Right kidney (tissue), 1 donor: ENCODE measurements at regions not wholly inside any gene's neighbourhood (a gene's known extent, or its start where the extent isn't known, plus 50 kb on each side); places are given as distances from the start of the nearest gene placed in this dataset.
"Not testable (repeated sequence)": the region's sequence is repeated elsewhere in the genome, so short reads cannot be mapped to it uniquely, and the experiment has no call there.

Source experiments
- DNase-seq: peaks from one replicate; pipeline ENCODE4 v3.0.0-alpha.2; 2016

DNA sequence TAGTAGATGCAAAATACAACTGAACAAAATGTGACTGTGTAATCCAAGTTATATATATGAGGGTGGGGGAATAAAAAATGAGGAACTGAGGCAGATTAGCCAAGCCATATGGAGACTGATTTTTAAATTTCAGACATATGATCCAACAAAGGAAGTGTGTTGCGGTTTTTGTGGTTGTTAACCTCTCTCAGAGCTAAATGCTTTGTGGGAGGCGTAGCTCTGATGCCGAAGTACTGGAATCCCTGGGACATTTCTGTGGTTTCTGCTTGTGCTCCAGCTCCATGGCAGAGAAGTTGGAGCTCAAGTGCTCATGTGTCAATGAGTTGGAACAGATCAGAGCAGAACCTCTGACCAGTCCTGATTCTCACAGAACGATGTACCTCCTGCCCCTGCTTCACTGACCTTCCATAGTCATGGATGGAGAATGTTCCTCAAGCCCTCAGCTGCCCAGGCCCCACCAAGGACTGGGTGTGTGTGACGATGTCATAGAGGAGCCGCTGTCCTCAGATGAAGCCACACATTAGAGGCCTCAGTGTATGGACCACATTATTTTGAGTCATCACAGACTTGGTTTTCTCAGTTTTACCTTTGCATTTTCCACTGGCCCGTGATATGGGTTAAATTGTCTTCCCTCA lies 107.6 kb downstream of the SOX1 start:
- no peak for DNase-seq

DNA sequence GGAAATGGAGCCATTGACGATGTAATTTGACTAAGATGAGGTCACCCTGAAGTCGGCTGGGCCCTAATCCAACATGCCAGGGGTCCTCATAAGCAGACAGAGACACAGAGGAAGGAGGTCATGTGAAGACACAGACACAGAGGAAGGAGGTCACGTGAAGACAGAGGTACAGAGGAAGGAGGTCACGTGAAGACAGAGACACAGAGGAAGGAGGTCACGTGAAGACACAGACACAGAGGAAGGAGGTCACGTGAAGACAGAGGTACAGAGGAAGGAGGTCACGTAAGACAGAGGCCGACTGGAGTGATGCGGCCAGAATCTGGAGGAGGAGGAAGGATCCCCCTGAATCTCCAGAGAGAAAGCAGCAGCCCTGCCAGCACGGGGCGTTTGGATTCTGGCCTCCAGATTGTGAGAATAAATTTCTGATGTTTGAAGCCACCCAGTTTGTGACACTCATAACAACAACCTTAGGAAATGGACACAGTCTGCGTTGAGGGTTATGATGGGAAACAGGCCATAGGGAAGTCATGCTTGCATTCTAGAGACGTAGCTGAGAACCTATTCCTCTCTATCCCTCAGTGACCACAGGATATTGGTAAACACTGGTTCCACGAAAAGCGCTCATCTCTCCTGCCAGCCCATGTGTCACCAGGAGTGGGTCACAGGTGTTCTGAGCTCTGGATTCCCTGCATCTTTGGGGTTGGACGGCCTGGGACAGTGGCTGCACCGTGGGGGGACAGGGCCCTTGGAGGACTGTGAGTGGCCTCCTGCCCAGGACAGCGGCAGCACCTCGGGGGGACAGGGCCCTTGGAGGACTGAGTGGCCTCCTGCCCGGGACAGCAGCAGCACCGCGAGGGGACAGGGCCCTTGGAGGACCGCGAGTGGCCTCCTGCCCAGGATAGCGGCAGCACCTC lies 108.5 kb downstream of the SOX1 start:
- DNase-seq = no peak

DNA sequence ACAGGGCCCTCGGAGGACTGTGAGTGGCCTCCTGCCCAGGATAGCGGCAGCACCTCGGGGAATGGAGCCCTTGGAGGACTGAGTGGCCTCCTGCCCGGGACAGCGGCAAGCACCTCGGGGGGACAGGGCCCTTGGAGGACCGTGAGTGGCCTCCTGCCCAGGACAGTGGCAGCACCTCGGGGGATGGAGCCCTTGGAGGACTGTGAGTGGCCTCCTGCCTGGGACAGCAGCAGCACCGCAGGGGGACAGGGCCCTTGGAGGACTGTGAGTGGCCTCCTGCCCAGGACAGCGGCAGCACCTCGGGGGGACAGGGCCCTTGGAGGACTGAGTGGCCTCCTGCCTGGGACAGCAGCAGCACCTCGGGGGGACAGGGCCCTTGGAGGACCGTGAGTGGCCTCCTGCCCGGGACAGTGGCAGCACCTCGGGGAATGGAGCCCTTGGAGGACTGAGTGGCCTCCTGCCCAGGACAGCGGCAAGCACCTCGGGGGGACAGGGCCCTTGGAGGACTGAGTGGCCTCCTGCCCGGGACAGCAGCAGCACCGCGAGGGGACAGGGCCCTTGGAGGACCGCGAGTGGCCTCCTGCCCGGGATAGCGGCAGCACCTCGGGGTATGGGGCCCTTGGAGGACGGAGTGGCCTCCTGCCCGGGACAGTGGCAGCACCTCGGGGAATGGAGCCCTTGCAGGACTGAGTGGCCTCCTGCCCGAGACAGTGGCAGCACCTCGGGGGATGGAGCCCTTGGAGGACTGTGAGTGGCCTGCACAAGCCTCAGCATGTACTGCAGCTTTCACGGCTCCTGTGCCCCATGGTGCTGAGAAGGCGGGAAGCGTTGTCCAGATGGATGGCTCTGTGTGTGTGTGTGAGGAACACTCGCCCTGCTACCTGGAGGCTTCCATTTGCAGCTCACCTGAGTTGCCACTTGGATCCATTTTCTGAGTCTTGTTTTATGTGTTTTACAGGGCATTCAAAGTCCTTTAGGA lies 109.5 kb downstream of the SOX1 start:
- DNase-seq = not testable (repeated sequence)

DNA sequence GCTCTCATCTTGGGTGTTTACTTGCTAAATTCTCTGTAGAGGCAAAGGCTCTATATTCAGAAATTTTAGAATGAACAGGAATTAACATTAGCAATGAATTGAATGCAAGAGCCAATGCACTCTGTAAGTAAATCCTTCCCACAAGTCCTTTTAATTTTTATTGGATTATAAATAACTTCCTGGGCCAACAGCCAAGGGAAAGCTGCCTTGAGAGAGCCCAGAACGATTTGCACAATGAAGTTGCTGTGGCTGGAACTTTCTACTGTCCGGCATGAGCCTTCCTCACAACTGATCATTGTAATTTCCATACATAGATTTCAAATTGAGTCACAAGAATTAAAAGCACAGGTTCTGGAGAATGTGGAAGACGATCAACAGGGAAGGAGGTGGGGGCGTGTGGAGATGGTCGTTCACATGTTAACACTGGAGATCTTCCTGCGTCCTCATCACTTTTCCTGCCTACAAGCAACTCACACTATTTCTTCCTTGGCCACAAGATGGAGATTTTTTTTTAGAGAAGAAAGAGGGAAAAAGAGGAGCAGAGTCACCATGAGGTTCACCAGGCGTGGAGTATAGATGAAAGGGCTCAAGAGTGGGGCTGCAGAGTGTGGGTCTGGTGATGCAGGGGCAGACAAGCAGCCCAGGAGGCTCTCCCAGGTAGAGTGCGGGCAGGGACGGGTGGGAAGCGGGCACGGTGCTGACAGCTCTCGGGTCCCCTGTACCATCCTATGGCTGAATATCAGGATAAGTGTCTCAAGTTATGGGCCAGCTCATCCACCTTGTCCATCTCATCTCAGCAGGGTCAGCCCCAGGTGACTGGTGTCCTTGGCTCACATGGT lies 110.7 kb downstream of the SOX1 start:
- DNase-seq = no peak

DNA sequence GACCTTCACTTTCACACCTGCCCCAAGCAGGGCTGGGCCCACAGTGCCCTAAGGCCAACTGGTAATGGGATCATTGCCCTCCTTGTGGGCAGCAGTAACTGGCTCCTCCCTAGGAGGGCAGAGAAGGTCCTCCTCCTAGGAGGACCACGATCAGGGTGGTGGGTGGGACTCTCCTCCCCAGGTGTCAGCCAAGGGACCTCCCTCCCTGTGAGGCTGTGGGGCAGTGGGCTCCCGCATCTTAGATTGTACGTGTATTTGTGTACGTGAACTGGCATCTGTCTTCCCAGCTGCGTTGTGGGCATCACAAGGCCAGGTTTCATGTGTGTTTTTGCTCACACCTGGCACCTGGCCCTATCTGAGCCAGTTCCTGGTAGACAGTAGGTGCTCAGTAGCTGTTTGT lies 111.8 kb downstream of the SOX1 start:
- DNase-seq = no peak

DNA sequence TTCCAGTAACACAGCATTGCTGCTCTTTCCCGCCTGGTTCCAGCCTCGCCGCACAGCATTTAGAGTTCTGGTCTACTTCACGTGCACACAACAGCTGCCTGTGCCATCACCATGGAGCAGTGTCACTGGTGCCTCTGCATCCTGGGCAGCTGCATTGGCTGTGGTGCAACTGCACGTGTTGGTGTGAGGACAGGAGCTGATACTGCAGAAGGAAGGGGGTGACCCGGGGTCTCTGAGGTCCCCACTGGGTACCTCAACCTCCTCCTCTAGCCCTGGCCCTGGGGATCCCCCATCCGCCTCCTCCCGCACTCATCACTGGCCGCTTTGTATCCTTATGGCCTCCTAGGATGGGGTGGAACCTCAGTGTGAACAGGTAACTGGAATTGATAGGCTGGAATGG lies 112.5 kb downstream of the SOX1 start:
- no peak for DNase-seq

DNA sequence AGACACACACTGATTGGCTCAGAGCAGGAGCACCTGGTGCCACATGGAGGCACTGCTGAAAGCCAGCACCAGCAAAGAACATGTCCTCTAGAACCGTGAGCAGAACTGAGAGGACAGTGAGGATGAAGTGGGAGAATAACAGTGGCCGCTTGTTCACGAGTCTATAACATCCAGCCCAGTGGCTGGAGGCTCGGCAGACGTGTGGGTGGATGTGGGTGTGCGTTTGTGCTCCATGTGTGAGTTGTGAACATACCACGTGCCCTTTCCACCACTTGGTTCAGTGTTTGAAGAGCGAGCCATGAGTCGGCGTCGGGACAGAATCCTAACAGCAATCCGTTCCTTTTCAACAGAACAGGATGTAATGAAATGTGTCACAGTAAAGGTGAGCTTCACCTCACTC lies 113.0 kb downstream of the SOX1 start:
- no peak for DNase-seq

DNA sequence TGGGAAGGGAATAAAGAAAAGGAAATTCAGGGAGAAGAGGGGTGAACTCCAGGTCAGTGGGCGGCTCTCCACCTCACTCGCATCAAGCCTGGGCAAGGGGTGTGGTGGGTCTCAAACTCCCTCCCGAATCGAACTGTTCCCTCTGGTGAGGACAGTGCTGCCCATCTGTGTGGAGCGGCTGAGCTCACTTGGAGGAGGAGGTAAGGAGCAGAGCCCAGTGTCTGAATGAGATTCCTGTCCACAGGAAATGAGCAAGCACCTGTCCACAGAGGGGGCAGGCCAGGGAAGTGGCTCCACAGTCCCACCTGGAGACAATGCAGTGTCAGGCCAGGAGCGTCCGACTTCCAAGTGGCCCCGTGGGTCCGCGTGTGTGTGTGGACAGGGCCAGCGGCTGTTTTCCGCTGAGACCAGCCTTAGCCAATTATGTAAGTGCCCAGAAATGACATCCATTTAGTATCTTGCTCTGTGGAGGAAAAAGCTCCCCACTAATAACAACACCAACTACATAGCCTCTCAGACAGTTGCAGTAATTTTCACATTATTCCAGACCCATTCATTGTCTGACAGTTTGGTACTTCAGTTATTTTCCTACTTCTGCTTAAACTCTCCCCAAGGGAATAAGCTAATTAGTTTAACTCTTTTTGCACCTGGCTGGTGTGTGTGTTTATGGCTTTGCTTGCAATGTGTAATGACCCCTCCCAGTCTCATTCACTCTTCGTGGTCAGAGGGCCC lies 114.6 kb downstream of the SOX1 start:
- DNase-seq = no peak

DNA sequence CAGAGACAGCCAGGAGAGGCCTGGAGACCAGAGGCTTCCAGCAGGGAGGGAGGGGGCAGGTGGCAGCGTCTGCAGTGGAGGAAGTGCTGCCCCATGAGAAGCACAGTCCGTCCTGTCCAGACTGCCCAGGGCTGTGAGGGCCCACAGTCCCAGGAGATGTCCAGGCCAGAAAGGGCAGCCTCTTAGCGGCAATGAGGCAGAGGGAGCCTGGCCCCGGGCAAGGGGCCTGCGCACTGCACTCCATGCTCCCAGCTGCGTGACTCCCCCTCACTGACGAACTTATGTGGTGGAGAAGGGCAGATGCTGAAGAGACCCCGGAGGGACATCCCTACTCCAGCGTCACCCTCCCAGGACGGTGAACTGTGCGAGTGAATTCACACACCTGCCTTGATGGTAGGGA lies 115.3 kb downstream of the SOX1 start:
- no peak for DNase-seq

DNA sequence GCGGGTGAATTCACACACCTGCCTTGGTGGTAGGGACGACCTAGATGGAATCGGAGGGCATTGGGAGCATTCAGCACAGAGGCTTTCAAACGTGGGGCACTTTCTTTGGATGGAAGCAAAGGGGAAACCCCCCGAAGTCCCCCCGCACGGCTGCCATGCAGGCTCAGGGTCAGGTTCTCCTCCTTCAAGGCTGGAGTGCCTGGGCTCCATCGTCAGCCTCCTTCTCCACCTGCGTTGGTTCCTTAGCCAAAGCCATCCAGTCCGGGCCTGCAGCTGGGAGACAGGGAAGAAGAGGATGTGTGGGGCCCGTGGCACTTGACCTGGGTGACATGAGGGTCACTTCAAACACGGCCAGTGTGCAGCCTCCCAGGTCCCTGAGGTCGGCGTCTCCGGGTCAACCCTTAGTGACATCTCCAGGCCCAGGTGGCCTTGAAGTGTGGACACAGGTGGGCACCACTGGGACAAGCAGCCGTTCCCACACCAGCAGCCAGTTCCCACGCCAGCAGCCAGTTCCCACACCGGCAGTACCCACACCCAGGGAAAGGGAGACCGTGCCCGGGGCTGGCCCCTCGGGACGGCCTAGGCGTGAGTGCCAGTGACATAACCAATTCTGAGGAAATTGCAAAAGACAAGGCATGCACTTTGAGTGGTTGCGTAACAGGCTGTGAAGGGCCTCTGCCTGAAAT lies 116.0 kb downstream of the SOX1 start:
- no peak for DNase-seq

DNA sequence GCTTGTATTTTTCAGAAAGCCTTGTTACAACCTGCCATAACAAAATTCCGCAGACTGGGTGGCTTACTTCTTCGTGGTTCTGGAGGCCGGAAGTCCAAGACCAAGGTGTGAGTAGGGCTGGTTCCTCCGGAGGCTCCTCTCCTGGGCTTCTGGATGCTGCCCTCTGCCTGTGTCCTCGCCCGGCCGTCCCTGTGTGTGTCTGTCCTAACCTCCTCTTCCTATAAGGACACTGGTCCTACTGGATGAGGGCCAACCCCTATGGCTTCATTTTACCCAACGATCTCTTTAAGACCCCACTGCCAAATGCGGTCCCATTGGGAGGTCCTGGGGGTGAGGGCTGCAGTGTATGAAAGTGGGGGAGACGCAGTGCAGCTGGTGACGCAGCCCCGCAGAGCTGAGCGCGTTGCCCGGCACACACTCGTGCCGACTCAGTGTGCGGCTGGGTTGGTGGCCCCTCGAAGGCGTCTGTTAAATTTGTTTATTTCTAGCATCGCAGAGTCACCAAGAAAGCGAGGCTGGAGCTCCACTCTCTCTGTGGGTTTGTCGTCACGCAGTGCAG lies 116.7 kb downstream of the SOX1 start:
- no peak for DNase-seq

DNA sequence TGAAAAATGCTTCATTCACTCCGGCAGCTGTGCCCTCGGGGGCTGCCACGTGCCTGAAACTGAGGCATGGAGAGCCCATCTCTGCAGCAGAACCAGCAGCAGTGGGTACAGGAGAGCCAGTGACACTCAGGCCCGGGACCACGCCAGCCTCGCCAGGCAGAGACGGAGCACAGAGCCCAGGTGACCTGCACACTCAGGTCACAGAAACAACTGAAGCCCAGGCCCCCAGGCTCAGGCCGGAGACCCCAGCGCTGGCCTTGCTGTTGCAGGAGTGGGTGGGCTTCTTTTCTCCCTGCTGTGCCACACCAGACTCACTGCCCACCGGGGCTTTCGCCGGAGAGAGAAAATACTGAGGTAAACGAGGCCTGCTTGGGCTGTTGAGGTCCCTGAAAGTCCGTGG lies 117.3 kb downstream of the SOX1 start:
- no peak for DNase-seq

DNA sequence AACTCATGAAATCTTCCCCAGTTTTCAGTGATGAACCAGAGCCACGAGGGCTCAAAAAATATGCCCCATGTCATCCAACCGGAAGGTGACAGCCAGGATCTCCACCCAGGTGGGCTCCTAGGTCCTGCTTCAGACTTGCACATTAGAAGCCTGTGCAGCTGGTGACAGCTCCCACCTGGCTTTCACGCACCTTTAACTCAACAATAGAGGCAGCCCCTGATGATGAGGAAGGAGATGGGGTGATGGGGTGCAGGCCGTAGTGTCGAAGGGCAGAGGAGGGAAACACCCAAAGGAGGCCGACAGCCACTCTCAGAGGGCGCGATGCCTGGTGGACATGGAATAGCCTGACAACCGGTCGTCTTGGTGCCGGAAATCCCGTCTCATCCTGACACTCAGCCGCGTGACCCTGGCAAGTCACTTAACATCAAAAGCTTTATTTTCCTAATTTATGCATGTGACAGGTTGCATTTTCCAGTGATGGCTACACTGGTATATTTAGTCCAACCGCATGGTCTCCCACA lies 118.0 kb downstream of the SOX1 start:
- no peak for DNase-seq

DNA sequence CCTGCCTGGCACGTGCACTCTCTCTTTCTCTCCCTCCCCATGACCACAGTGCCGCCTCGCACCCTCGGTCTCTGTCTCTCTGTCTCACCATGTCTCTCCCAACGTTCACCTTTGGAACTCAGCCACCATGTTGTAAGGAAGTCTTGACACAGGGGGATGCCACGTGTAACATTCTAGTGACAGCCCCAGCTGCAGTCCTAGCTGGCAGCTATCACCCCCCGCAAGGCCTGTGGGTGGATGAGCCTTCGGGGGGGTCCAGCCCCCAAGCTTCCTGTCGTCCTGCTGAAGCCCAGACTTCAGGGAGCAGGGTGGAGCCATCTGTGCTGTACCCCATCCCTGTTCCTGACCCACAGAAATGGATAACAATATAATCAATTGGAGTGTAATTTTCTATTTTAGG lies 118.5 kb downstream of the SOX1 start:
- DNase-seq = no peak

DNA sequence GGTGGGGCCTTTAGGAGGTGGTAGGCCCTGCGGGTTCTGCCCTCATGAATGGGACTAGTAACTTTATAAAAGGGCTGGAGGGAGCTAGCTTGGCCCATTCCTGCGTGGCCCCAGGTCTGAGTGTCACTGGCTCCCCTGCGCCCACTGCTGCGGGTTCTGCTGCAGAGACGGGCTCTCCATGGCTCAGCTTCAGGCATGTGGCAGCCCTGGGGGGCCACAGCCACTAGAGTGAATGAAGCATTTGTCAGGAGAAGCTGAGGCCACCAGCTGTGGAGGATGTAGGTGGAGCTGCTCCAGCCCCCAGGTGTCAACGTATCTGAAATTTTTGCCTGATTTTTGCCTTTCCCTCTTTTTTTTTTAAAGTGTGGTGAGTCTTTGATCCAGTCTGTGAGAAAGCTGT lies 119.1 kb downstream of the SOX1 start:
- DNase-seq = no peak

DNA sequence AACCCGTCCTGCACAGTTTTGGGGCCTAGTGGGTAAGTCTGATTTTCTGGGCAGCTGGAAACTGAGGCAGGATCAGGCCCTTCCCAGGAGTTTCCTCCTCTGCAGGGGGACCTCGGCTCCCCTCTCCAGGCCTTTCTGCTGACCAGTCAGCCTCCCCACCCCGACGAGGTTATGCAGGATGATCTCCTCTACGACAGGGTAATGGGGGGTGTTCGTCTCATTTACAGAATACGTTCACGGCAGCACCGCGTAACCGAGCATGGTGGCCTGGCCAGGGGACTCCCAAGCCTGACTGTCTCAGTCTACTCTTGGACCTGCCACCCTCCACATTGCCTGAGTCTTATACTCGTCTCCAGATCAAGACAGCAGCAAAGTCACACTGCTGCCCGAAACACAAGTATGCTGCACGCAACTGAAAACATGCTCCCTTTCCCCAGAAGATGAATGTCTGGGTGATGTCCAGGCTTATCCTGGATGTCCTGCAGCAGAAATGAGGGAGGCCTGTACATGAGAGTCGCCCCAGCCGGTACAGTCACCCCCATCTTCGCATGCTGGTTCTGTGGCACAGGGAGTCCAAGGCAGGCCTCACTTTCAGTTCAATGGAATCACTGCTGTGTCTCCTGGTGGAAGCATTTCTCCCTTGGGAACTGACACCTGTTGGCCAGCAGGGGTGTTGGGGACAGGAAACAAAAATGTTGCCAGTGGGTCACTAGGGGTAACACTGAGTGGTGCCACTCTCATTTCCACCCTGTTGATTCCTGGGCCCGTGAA lies 120.8 kb downstream of the SOX1 start:
- no peak for DNase-seq

DNA sequence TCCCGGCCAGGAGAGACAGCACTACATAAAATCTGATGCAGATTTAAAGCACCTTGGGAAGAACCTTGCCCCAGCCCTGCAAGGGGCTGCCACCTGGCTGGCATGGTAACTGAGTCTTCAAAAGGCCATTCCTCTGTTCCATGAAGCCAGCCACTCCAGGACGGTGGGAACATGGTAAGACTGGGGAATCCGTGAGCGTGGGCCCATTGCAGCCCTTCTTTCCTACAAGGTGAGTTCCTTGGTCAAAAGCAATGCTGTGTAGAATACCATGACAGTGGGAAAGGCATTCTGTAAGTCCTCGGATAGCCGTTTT lies 121.3 kb downstream of the SOX1 start:
- no peak for DNase-seq

DNA sequence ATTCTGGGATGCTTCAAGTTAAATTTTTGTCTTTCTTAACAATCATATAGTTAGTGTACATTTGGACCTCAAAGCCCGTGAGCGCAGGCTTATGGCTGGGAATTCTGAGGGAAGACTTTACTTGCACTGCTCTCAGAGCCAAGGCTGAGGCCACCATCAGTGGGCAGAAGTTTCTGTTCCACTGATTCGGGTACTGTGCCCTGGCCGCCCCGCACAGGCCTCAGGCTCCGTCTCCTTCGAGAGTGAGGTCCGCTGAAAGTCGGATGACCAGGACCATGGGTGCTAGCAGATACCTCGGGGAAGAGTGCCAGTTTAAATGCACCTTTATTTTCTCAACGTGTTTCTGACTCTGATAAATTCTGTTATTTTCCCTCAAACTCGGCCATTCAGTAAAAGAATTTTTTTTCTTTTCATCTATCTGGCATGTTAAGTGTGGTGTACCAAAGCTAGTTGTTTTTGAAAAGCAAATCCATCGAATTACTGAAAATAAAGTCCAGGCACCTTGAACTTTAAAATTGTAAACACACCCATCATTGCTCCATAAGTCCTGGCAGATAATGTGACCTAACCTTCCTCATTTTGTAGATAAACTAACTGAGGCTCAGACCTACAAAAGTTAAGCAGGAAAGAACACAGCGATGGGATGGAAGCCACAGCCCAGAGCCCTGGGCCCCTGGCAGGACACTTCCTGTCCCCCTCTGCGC lies 126.7 kb downstream of the SOX1 start:
- no peak for DNase-seq

DNA sequence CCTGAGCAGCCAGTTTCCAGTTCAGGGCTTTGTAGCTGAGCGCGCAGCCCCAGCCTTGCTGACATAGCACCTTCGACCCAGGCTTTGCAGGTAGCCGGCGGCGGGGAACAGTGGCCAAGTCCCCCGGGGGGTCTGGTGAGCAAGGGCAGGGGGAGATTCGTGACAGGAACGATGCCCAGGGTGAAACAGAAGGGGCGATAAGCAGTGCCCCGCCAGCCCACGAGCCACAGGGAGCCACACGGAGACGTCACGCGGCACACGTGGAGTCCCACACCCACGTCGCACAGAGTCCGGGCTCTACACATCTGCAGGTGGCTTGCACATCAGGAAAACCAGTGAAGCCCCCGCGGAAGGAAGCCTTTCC lies 127.2 kb downstream of the SOX1 start:
- DNase-seq = no peak
